T1000 (cell line): ENCODE measurements at regions not wholly inside any gene's neighbourhood (a gene's known extent, or its start where the extent isn't known, plus 50 kb on each side); places are given as distances from the start of the nearest gene placed in this dataset.
"Not testable (repeated sequence)": the region's sequence is repeated elsewhere in the genome, so short reads cannot be mapped to it uniquely, and the experiment has no call there.

ENCODE experiments used
- DNase-seq: peaks from one replicate; lab custom pipeline; 2025; ENCODE audit warnings: mixed read lengths; lab: John Stamatoyannopoulos, UW

DNA sequence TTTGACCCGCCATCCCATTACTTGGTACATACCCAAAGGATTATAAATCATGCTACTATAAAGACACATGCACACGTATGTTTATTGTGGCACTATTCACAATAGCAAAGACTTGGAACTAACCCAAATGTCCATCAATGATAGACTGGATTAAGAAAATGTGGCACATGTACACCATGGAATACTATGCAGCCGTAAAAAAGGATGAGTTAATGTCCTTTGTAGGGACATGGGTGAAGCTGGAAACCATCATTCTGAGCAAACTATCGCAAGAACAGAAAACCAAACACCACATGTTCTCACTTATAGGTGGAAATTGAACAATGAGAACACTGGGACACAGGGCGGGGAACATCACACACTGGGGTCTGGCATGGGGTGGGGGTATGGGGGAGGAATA is 57.1 kb upstream of the GMDS start:
- DNase-seq = not testable (repeated sequence)

GRCh38 chr6:2296781-2297180 is 51.4 kb upstream of the GMDS start:
- no peak for DNase-seq
